IMR-90 (cell line): ENCODE measurements at regions not wholly inside any gene's neighbourhood (a gene's known extent, or its start where the extent isn't known, plus 50 kb on each side); places are given as distances from the start of the nearest gene placed in this dataset.

Experiments used
- ATAC-seq: fragments of 200-7000 bp; cut with Tn5 transposase; 2 replicates; pipeline ENCODE4 v1.9.1; 2020; ENCODE audit warnings: low read depth, mild to moderate bottlenecking, moderate library complexity
- BruUV-seq: library from RNA; stranded (reverse); fragments of 400-500 nt; replicated peaks from 2 replicates; lab custom pipeline; 2021; lab: Mats Ljungman, UMichigan
- CTCF ChIA-PET: fragments of 300-600 bp; formaldehyde crosslinking; extraction: SDS; loops from one replicate; lab custom pipeline; 2021; ENCODE audit warnings: antibody characterized with exemption; lab: Yijun Ruan, JAX
- POLR2A ChIA-PET: fragments of 300-600 bp; sonication (Branson Sonifier 250); formaldehyde crosslinking; loops from one replicate; lab custom pipeline; 2022; ENCODE audit warnings: antibody characterized with exemption; ENCODE audit not compliant: unreplicated experiment; lab: Charles Lee
- DNase-seq: peaks from one replicate; pipeline ENCODE4 v3.0.0; 2013
- H2AFZ ChIP-seq: replicated peaks from 2 replicates; pipeline ENCODE3; 2013; ENCODE audit warnings: low read length, mild to moderate bottlenecking; ENCODE audit not compliant: poor library complexity
- H2AK5ac ChIP-seq: 2 replicates; pipeline ENCODE4 v1.6.1; 2013; ENCODE audit warnings: low read depth, low read length, inconsistent platforms
- H2AK9ac ChIP-seq: replicated peaks from 2 replicates; pipeline ENCODE3; 2013; ENCODE audit warnings: mild to moderate bottlenecking, low read depth, low read length, moderate library complexity; ENCODE audit not compliant: poor library complexity
- H2BK120ac ChIP-seq: 2 replicates; pipeline ENCODE4 v1.6.1; 2013; ENCODE audit warnings: low read depth, low read length, inconsistent platforms
- H2BK15ac ChIP-seq: 3 replicates; pipeline ENCODE4 v1.6.1; 2013; ENCODE audit warnings: low read depth, low read length, inconsistent platforms
- H2BK20ac ChIP-seq: 2 replicates; pipeline ENCODE4 v1.6.1; 2013; ENCODE audit warnings: low read depth, mild to moderate bottlenecking, inconsistent platforms, low read length, moderate library complexity
- H2BK5ac ChIP-seq: 2 replicates; pipeline ENCODE4 v1.6.1; 2013; ENCODE audit warnings: mild to moderate bottlenecking, low read depth, low read length, inconsistent platforms; ENCODE audit not compliant: poor library complexity, severe bottlenecking
- H3K14ac ChIP-seq: replicated peaks from 2 replicates; pipeline ENCODE4 v1.6.1; 2013; ENCODE audit warnings: low read depth, low read length, inconsistent platforms
- H3K18ac ChIP-seq: 2 replicates; pipeline ENCODE4 v1.6.1; 2013; ENCODE audit warnings: low read depth, low read length, control low read depth
- H3K23ac ChIP-seq: 2 replicates; pipeline ENCODE4 v1.6.1; 2013; ENCODE audit warnings: low read depth, low read length, inconsistent platforms
- H3K27ac ChIP-seq: 2 replicates; pipeline ENCODE4 v1.5.1; 2013; ENCODE audit warnings: mild to moderate bottlenecking, control low read depth, low read length; ENCODE audit not compliant: insufficient read depth
- H3K27me3 ChIP-seq: 2 replicates; pipeline ENCODE4 v1.6.1; 2013; ENCODE audit warnings: low read length; ENCODE audit not compliant: control insufficient read depth, insufficient read depth
- H3K36me3 ChIP-seq: 2 replicates; pipeline ENCODE4 v1.6.1; 2013; ENCODE audit warnings: low read length, mixed read lengths; ENCODE audit not compliant: control insufficient read depth, insufficient read depth
- H3K4ac ChIP-seq: 2 replicates; pipeline ENCODE4 v1.6.1; 2013; ENCODE audit warnings: low read depth, low read length, inconsistent platforms
- H3K4me1 ChIP-seq: 2 replicates; pipeline ENCODE4 v1.6.1; 2013; ENCODE audit warnings: low read length, mixed read lengths; ENCODE audit not compliant: control insufficient read depth, insufficient read depth
- H3K4me2 ChIP-seq: 2 replicates; pipeline ENCODE4 v1.6.1; 2013; ENCODE audit warnings: low read depth, mild to moderate bottlenecking, control low read depth, low read length, moderate library complexity
- H3K4me3 ChIP-seq: 2 replicates; pipeline ENCODE4 v1.5.1; 2013; ENCODE audit warnings: low read depth, mild to moderate bottlenecking, control low read depth, low read length, moderate library complexity; ENCODE audit not compliant: insufficient read depth
- H3K56ac ChIP-seq: 2 replicates; pipeline ENCODE4 v1.6.1; 2013; ENCODE audit warnings: low read length, inconsistent platforms; ENCODE audit not compliant: insufficient read depth; ENCODE audit errors: extremely low read depth
- H3K79me1 ChIP-seq, 2 experiments: 2 replicates each; pipeline ENCODE4 v1.6.1; 2013; ENCODE audit warnings: low read length in 2 of 2, inconsistent platforms in 1 of 2, low read depth in 1 of 2
- H3K9ac ChIP-seq: 2 replicates; pipeline ENCODE4 v1.6.1; 2013; ENCODE audit warnings: low read depth, low read length, control low read depth
- H3K9me1 ChIP-seq: 2 replicates; pipeline ENCODE4 v1.6.1; 2013; ENCODE audit warnings: low read length, inconsistent platforms; ENCODE audit not compliant: insufficient read depth
- H3K9me3 ChIP-seq: 2 replicates; pipeline ENCODE4 v1.6.1; 2013; ENCODE audit warnings: low read length; ENCODE audit not compliant: control insufficient read depth, insufficient read depth
- H4K20me1 ChIP-seq: 2 replicates; pipeline ENCODE4 v1.6.1; 2013; ENCODE audit warnings: low read length, inconsistent platforms; ENCODE audit not compliant: insufficient read depth
- H4K5ac ChIP-seq: 2 replicates; pipeline ENCODE4 v1.6.1; 2013; ENCODE audit warnings: mild to moderate bottlenecking, low read depth, low read length, control low read depth
- H4K8ac ChIP-seq, 2 experiments: 2 replicates each; pipeline ENCODE4 v1.6.1; 2013; ENCODE audit warnings: low read depth in 2 of 2, low read length in 2 of 2, control low read depth in 1 of 2, inconsistent platforms in 1 of 2
- H4K91ac ChIP-seq: 2 replicates; pipeline ENCODE4 v1.6.1; 2013; ENCODE audit warnings: low read depth, low read length, inconsistent platforms; ENCODE audit not compliant: insufficient read depth
- BHLHE40 ChIP-seq: fragments of 150-350 bp; IDR thresholded peaks from 2 replicates; pipeline ENCODE4 v1.6.1; 2016; ENCODE audit warnings: mild to moderate bottlenecking, low read depth, low read length
- CEBPB ChIP-seq: IDR thresholded peaks from 2 replicates; pipeline ENCODE4 v1.6.1; 2012; ENCODE audit warnings: low read depth, low read length, improper control_type of control experiment
- CHD1 ChIP-seq: IDR thresholded peaks from 2 replicates; pipeline ENCODE4 v1.6.1; 2012; ENCODE audit warnings: low read depth, low read length, improper control_type of control experiment
- CTCF ChIP-seq: conservative IDR thresholded peaks from 2 replicates; pipeline ENCODE4 v1.5.1; 2012; ENCODE audit warnings: mild to moderate bottlenecking, low read depth, low read length, improper control_type of control experiment
- FOS ChIP-seq: fragments of 150-350 bp; IDR thresholded peaks from 2 replicates; pipeline ENCODE4 v1.6.1; 2016; ENCODE audit warnings: low read depth, low read length
- MAFK ChIP-seq: IDR thresholded peaks from 2 replicates; pipeline ENCODE4 v1.6.1; 2012; ENCODE audit warnings: low read depth, low read length, improper control_type of control experiment
- MAZ ChIP-seq: IDR thresholded peaks from 2 replicates; pipeline ENCODE4 v1.6.1; 2012; ENCODE audit warnings: low read depth, mild to moderate bottlenecking, low read length, improper control_type of control experiment, moderate library complexity, borderline replicate concordance
- MXI1 ChIP-seq: IDR thresholded peaks from 2 replicates; pipeline ENCODE4 v1.6.1; 2012; ENCODE audit warnings: low read depth, mild to moderate bottlenecking, low read length, moderate library complexity, borderline replicate concordance
- NFE2L2 ChIP-seq: fragments of 150-350 bp; IDR thresholded peaks from 2 replicates; pipeline ENCODE4 v1.6.1; 2016; ENCODE audit warnings: low read depth, mild to moderate bottlenecking, low read length
- POLR2A ChIP-seq: IDR thresholded peaks from 2 replicates; pipeline ENCODE4 v1.6.1; 2012; ENCODE audit warnings: mild to moderate bottlenecking, low read depth, low read length
- RCOR1 ChIP-seq: IDR thresholded peaks from 2 replicates; pipeline ENCODE4 v1.6.1; 2012; ENCODE audit warnings: mild to moderate bottlenecking, low read length, improper control_type of control experiment; ENCODE audit not compliant: insufficient replicate concordance
- RFX5 ChIP-seq: IDR thresholded peaks from 2 replicates; pipeline ENCODE4 v1.8.0; 2012; ENCODE audit warnings: low read depth, mild to moderate bottlenecking, low read length, moderate library complexity
- USF2 ChIP-seq: fragments of 150-350 bp; IDR thresholded peaks from 2 replicates; pipeline ENCODE4 v1.6.1; 2017; ENCODE audit warnings: mild to moderate bottlenecking, antibody characterized with exemption, low read length, low read depth
- WGBS, 2 experiments: methylation state at CpG; one replicate each; pipeline versions ENCODE4 v1.1.5 to v1.1.7; 2013; ENCODE audit warnings: missing lambda C conversion rate in 2 of 2; ENCODE audit not compliant: insufficient read length in 1 of 2; ENCODE audit errors: extremely low coverage in 2 of 2; 5-methylcytosine and 5-hydroxymethylcytosine counted together
- dilution Hi-C: fragments of 300-500 bp; cut with HindIII; formaldehyde crosslinking; loops from one replicate; pipeline ENCODE4 v1.14.3; 2018; ENCODE audit warnings: low sequenced_read_pairs; ENCODE audit not compliant: unreplicated experiment
- in situ Hi-C: fragments of 300-500 bp; cut with MboI; formaldehyde crosslinking; loops from 3 replicates; pipeline ENCODE4 v1.14.3; 2019; ENCODE audit warnings: low sequenced_read_pairs, inconsistent platforms, mixed read lengths
- intact Hi-C: fragments of 100-400 bp; cut with micrococcal nuclease; formaldehyde crosslinking; loops from 2 replicates; pipeline ENCODE4 v1.10.0; 2022
- TF ChIP-seq, protein P1 (sequence below): fragments of 150-350 bp; IDR thresholded peaks from 2 replicates; pipeline ENCODE4 v1.6.1; 2016; ENCODE audit warnings: low read depth, mild to moderate bottlenecking, low read length, moderate library complexity, borderline replicate concordance

DNA sequence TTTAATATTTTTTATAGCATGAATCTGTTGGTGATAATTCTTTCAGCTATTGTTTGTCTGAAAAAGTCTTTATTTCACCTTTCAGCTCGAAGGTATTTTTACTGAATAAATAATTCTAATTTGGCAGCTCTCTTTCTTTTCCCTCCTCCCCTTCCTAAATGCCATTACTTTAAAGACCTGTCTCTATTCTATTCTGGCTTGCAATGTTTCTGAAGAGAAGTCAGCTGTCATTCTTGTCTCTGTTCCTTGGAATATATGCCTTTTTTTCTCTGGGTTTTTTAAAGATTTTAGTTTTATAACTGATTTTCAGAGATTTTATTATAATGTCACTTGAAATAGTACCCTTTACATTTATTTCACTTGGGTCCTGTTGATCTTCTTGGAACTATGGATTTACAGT lies 237.9 kb upstream of the DAAM1 start:
- H4K5ac ChIP-seq, result no peak overlapping the region
- H2BK15ac ChIP-seq, result no peak overlapping the region
- H3K9me3 ChIP-seq, result no peaks in the 10 kb centered on the region; the same call in 1 of the 2 replicates
- H3K4me3 ChIP-seq, result no peak overlapping the region
- no peak for DNase-seq
- H3K27me3 ChIP-seq, result peaks cover 21% of the 10 kb centered on the region
- H3K9me1 ChIP-seq, result no peaks in the 10 kb centered on the region; the same call in 1 of the 2 replicates
- H3K18ac ChIP-seq, result no peak overlapping the region
- intact Hi-C loops, result no loop called here
- no TSS peak for BruUV-seq
- no peak overlapping the region for H3K27ac ChIP-seq
- no peak for ATAC-seq
- H2AK5ac ChIP-seq, result no peak overlapping the region
- no CpG with 5 or more reads among the region's 1 CpG for WGBS, 2 experiments
- no peak overlapping the region for H2BK120ac ChIP-seq
- H4K20me1 ChIP-seq, result no peaks in the 10 kb centered on the region
- no peak overlapping the region for H2AFZ ChIP-seq
- dilution Hi-C loops, result no loop called here
- no peak overlapping the region for H3K14ac ChIP-seq
- H3K9ac ChIP-seq, result no peak overlapping the region
- no peak overlapping the region for H2BK5ac ChIP-seq
- H3K4me1 ChIP-seq, result no peaks in the 10 kb centered on the region
- TF ChIP-seq, protein P1, sequence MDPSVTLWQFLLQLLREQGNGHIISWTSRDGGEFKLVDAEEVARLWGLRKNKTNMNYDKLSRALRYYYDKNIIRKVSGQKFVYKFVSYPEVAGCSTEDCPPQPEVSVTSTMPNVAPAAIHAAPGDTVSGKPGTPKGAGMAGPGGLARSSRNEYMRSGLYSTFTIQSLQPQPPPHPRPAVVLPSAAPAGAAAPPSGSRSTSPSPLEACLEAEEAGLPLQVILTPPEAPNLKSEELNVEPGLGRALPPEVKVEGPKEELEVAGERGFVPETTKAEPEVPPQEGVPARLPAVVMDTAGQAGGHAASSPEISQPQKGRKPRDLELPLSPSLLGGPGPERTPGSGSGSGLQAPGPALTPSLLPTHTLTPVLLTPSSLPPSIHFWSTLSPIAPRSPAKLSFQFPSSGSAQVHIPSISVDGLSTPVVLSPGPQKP, result no peak
- TF ChIP-seq BHLHE40 (no peak), USF2 (no peak), CEBPB (no peak), RCOR1 (no peak), NFE2L2 (no peak), RFX5 (no peak), CTCF (no peak), POLR2A (no peak), FOS (no peak), MAFK (no peak), MAZ (no peak), MXI1 (no peak), CHD1 (no peak)
- no peaks in the 10 kb centered on the region for H3K79me1 ChIP-seq
- ChIA-PET POLR2A (no interaction called here), CTCF (no interaction called here)
- H3K56ac ChIP-seq, result no peak overlapping the region
- H2BK20ac ChIP-seq, result no peak overlapping the region
- in situ Hi-C loops, result no loop called here
- no peak overlapping the region for H3K23ac ChIP-seq
- no peaks in the 10 kb centered on the region for H3K36me3 ChIP-seq
- no peak overlapping the region for H4K91ac ChIP-seq
- H3K4ac ChIP-seq, result no peak overlapping the region
- no peak overlapping the region for H4K8ac ChIP-seq
- no peak overlapping the region for H2AK9ac ChIP-seq
- H3K4me2 ChIP-seq, result no peak overlapping the region
